ENCODE measurements at regions not wholly inside any gene's neighbourhood (a gene's known extent, or its start where the extent isn't known, plus 50 kb on each side); places are given as distances from the start of the nearest gene placed in this dataset.

DNA sequence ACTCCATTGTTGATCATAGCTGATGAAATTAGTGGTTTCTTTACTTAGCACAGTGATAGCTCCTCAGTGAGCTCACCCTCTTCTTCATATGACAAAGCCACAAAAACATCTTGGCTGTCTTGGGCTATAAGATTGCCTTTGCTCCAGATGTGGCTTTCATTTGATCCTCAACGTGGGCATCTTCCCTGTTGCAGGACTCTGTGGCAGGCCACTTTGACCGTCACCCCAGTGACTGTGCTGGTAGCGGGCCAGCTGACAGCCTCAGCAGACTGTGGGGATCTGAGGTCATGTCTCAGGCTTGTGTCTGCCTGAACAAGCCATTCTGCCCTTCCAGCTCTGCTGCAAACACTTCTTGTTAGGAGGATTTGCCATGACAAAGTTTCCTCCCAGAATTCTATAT, 422.2 kb downstream of the NR2F1-AS1 start:
- DNase-seq = no peak

DNA sequence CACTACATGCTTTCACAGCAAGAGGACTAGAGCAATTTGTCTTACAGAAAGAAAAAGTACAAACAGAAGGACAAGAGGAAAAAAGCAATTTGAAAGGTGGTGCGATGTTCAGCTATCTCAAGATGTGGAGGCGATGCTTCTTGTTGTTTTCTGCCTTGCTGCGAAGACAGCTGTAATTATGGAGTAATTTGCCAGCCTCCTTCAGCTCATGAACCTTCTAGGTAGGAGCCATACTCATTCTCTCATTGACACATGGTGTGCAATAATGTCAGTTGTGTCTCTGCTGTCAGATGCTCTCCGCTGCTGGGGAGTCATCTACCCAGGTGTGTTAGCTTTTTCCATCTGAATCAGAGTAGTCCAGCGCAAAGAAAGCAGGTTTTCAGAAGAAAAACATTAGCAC, 424.5 kb downstream of the NR2F1-AS1 start:
- no peak for DNase-seq

DNA sequence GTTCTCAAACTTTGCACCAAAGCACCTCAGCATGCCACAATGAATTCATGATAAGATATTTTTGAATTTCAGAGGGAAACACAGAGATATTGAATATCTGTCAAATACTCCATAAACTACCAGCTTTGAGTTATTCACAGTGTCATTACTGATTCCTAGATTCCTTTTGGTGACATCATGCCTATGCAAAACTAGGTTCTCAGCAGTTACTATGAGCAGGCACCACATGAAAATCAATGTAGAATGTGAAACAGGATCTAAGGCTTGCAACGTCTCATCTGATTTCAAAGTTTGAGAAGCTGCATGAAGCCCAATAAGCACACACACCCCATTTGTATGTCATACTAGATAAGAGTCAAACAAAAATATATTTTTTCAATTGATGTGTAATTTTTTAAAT, 426.5 kb downstream of the NR2F1-AS1 start:
- no peak for DNase-seq

DNA sequence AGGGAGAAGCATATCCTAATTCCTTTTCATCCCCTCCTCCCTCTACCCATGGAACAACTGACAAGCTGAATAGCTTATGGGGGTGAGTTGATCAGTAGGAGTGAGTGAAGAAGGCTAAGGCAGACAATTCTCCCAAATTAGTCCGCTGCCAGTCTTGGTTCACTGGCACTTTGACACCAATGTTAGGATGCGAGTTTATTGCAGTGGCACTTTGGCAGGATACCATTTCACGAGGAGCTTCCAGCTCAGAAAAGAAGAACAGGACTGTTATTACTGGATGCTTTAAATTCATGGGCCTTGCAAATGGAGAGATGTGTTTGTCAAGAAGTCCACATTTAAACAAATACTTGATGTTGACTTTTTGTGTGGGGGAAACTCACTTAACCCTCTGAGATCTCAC, 427.6 kb downstream of the NR2F1-AS1 start:
- no peak for DNase-seq

DNA sequence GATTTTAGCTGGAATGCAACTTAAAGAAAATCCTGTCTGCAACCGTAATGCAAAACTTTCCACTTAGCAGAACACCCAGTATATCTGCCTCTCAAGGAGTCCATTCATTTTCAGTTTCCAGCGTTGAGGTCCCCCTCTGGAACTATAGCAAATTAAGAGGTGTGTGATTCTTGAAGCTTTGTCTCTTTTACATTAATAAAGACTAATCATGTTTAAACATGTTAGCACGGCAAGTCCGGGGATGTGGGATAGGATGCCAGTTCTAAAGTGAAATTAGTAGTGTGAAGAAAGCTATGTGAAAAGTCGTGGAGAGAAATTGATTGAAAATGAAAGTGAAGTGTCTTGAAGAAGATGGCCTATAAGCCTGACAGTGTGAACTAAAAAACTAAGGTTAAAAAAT, 429.1 kb downstream of the NR2F1-AS1 start:
- DNase-seq = no peak

DNA sequence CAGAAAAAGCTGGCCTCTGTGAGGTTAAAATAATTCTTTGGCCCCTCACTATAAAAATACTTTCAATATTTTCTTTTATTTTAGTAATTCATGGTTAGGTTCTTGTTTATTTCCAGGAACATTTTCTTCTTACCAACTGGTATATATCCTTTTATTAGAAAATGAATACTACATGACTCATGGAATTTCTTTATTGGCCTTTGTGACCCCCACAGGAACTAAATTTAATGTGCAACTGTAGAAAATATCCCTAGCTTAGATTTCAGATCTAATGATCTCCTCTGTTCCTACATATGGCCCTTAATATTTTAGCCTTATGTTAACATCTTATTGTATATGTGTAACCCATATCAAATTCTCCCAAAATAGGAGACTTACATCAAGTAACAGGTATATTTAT, 429.9 kb downstream of the NR2F1-AS1 start:
- no peak for DNase-seq

DNA sequence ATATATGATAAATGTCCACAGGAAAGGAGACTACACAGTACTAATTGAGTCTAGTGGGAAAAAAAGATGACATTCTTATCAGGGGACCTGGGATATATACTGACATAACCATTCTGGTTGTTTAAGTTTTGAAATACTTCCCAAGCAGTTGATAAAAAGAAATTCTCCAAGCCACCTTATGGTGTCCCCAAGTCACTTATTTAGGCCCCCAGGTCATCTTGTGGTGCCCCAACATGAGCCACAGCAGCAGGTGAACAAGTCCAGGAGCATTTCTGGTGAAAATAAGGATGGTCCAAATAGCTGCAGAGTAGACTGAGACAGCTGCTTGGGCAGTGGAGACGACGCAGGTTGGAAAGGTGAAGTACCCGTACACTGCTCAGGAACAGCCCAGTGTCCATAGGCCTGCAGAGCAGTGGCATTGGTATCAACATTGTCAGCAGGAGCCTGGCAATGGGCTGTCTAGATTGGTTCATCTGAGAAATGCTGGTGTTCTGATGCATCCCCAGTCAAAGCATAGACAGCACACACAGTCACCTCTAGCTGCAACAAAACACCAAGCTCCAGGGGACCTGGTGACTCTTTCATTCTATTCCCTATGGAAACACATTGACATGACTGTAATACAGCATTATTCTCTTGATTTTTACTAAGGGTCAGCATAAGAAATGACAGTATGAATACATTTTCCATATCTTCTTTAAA, 430.6 kb downstream of the NR2F1-AS1 start:
- no peak for DNase-seq

DNA sequence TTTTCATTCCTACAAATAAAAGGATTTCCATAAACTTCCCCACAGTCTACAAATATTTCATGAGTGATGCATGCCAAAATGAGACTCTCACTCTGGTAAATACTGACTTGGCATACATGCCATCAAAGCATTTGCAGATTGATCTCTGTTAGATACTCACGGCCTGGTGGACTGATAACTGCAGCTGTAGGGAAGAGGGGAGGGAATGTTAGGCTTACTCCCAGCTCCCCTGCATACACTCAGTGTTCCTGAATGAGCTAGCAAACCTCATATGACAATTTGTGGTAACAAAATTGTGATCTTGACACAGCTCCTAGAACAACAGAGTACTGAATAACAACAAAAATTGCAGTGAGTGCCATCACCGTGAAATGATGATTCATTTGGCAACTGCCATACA, 435.3 kb downstream of the NR2F1-AS1 start:
- no peak for DNase-seq

DNA sequence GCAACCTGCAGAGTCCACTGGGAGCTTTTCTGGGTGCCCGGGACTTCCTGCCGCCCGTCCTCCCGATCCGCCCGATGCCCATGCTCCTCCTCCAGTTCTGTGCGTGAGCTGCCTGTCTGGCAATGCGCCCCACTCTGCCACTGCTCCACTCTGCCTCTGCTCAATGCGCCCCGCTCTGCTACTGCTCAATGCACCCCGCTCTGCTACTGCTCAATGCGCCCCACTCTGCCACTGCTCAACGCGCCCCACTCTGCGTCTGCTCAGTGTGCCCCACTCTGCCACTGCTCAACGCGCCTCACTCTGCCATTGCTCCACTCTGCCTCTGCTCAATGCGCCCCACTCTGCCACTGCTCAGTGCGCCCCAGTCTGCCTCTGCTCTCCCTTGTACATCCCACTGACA, 436.0 kb downstream of the NR2F1-AS1 start:
- DNase-seq = no peak

DNA sequence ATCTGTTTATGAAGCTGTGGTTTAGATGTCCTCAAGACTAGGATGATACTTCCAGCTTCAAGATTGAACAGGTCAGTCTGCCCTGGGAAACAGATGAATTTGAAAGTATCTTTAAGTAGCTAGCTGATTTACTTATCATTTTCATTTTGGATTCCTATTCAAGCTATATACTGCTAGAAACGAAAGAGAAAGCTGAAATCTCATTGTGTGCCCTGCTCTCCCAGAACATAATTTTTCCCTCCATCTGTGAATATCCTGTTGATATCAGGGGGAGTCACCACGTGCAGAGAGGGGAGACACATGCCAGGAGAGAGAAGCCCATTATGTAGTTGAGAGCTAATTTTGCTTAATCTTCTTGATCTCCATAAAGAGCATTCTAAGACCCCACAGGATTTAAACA, 439.1 kb downstream of the NR2F1-AS1 start:
- DNase-seq = no peak

DNA sequence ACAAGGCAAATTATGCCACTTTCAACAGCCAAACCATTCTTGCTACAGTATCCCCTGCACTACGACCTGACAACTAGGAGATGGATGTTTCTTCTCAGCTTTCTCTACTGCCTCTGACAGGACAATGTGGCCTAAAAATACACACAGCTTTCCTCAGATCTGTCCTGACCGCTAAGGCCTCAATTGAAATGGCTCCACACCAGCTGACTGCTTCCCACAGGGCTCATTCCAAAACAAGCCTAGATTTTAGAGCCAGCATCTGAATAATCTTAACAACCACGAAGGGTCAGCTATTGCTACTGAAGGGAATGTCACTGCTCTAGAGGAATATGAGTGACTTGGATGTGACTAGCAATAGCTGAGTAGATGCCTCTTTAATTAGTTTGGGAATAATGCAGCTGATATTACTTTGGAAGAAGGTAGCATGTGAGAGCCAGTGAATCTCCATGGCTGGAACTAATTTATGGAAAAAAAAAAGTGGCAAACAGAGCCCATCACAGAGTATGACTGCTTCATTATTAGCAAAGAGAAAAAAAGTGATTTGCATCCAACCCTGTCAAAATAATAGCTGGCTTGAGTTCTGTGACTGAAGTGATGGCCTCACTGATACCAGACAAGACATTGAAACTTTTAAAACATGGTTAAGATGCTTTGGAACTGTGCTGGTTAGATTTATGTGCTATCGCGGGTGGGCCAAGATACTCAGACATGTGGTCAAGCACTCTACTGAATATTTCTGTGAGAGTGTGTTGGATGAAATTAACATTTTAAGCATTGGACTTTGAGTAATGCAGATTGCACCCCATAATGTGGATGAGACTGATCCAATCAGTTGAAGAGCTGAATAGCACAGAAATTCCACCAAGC, 450.2 kb downstream of the NR2F1-AS1 start:
- DNase-seq = no peak

DNA sequence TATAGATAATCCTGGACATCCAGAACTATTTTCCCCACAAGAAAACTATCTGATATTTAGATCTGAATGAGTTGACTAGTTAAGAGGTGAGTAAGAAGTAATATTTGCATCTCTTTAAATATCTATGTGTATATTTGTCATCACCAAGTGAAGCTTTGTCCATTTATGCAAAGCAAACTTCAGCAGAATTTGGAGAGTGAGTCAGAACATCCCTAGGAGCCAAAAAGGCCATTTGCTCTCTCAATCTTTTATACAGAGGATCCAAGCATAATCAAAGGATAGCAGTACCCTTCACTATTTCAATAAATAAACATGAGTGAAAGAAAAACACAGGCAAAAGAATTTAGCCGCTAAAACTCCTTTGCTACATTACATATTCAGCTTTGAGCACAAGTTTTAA, 454.4 kb downstream of the NR2F1-AS1 start:
- DNase-seq = no peak

DNA sequence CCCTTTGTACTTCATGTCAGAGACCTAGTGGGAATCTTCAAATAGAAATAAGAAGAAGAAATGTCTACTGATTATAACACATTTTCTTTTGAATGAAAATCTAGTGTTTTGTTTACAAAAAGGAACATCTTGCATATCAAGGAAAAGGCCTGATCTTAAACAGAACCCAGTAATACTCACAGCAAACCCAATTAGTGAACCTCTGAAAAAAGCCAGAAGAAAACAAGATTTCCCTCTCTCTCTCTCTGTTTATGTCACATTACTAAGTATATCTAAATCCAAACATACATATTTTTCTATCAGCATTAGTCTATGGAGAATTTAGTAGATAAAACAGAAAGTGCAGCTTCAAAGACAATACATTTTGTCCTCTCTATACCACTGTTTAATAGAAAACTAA, 457.9 kb downstream of the NR2F1-AS1 start:
- DNase-seq = no peak

DNA sequence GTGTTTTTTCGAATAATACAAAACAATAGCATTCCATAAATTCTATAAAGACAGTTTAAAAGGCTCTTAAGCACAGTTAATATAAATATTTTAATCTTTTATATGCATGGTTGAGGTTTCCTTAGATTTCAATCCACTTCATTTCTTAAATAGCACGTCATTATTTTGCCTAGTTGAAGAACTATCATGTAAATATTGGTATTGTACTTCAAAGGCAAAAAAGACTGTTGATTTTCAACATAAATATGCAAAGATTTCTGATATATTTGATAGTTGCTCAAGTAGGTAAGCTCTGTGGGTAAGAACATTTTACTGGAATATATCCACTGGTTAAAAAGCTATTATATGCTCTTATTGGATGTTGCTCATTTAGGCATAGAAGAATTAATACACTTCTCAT, 458.6 kb downstream of the NR2F1-AS1 start:
- no peak for DNase-seq

DNA sequence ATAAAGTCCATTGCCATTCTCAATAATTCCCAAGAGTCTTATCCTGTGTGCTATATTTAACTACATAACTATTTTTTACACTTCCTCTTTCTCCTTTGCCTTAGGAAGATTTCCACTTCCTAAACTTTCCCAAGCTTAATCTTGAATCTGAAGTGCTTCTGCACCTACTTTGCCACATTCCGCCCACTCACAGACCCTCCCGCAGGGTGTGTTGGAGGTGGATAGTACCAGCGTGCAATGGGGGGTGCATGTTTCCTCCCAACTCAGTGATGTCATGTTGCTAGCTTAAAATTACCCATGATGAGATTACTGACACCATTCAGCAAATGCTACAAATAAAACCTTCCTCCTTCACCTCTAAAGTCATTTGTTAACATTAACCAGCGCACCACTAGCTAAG, 460.2 kb downstream of the NR2F1-AS1 start:
- no peak for DNase-seq

DNA sequence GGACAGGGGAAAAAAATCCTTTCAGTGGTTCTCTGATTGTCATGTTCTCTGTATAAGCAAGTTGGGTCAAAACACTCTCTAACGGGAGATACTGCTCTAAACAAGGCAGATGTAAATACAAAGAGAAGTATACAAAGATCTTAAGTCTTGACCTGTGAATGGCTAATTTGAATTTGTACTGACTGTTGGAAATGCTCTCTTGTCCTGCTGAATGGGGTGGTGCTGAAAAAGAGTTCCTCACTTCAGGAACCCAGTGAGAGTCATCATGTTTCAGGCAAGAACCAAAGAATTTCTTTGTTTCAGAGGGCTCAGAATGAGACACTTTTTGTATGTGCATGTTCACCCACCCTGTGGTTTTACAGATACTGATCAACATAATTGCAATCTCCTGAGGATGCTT, 461.0 kb downstream of the NR2F1-AS1 start:
- no peak for DNase-seq

DNA sequence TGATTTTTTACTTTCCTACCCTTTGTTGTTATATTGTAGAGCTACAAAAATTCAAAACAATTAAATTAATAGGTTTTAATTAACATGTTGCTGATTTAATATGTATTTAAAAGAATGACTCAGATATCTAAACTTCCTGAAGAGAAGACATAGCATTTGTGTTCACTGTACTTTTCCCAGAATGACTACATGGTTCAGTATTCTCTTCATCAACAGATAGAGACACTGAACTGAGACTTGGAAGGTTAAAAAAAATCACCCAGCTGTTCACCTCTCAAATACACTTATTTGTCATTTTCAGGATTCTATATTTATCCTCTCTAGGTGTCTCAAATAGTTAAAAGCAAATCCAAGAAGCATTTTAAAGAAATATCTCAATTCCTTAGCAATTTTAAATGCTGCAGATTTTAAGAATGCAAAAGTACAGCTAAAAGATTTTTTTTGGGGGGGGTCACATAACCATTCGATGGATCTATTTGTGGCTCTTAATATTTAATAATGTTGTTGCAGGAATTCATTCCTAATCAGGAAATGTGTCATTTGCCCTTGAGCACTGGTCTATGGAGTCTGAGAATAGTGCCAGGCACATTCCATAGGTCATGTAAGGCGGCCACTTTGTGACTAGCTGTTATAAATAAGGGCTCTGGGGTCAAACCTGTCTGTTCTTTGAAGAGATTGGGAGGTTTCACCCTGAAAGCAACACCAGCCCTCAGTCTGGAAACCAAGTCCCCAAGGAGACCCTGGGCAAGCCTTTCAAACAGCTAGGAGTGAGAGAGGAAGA, 463.1 kb downstream of the NR2F1-AS1 start:
- DNase-seq = no peak

DNA sequence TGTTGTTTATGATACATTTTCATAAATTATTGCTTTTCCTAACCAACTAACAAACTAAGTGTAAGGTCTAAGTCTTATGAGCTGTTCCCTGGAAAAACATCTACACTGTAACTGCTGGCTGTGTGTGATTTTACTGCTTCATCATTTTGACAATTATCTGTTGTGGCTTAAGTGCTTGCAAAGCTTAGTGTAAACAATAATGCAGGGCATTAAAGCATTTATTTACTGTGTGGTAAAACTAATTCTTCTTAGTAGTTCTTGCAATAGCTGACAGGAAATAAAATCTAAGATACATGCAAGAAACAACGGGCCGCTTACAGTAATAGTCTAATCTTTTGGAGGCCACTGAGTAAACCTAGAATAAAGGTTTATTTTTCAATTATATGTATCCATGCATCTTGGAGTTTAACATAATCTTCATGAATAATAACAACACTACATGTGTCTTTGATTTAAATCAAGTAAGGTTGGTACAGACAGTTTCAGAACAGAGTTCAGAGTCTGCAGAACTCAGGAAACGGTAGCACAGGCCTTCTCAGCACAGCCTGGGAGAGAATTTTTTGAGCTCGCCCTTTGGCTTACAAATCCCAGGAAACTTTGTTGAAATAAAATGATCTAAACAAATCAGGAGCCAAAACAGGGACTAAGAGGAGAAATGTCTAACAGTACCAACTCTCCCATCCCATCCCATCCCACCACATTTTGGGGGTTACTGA, 473.1 kb downstream of the NR2F1-AS1 start:
- DNase-seq = no peak

DNA sequence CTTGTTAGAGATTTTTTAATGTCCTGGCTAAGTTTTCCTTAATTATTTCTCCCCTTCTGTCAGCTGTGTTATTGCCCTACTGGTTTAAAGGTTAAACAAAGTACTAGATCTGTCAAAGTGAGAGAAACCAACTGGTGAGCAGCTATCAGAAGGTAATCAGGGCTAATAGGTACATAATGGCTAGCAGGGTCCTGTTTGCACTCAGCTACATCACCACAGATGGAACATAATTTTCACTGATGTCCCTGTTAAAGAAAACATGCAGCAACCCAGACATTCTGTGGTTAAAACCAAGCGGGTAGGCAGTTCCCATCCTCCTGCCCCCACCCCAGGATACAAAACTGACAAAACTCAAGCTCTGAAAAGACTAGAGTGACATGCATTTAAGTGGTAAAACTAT, 473.9 kb downstream of the NR2F1-AS1 start:
- no peak for DNase-seq

DNA sequence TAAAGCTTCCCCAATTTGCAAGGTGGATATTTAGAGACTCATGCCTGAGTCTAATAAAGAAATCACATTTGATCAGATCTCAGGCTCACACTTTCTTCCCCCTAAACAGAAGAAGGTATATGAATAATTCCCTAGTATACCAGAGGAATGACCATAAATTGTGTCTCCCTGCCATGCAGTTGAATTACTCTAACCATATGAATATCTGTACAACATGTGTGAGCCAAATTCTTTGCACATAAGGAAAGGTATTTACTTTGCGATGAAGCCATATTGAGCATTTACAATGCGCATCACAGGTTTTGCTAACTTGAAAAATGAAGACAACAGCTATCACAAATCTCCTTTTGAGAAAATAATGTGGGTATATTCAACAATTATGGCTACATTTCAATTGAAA, 479.4 kb downstream of the NR2F1-AS1 start:
- DNase-seq = no peak

DNA sequence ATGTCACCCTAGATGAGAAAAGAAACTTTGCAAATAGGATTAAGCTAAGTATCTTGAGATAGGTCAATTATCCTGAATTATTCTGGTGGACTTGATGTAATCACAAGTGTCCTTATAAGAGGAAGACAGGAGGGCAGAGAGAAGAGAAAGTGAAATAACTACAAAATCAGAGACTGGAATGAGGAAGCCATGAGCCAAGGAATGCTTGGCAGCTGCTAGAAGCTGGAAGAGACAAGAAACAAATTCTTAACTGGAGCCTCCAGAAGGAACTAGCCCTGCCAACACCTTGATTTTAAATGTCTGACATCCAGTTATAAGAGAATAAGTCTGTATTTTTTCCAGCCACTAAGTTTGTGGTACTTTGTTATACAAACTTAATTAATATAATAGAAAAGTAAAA, 480.0 kb downstream of the NR2F1-AS1 start:
- DNase-seq = no peak

DNA sequence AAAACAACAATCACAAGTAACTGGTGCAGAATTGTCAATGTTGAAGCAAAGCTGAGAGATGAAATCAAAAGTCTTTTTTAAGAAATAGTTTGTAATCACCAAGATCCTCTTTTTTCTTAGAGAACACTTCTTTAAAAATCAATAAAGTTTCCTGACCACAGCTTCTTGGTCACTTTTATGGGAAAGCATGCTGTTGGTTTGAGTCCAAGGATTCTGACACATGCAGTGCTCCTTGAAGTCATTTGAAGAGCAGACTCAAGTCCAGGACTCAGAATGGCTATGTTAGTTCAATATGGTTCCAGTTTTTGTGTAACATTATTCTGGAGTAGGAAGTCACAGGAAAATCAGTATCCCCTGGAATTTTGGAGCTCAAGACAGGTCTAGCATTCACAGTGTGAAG, 480.6 kb downstream of the NR2F1-AS1 start:
- no peak for DNase-seq

DNA sequence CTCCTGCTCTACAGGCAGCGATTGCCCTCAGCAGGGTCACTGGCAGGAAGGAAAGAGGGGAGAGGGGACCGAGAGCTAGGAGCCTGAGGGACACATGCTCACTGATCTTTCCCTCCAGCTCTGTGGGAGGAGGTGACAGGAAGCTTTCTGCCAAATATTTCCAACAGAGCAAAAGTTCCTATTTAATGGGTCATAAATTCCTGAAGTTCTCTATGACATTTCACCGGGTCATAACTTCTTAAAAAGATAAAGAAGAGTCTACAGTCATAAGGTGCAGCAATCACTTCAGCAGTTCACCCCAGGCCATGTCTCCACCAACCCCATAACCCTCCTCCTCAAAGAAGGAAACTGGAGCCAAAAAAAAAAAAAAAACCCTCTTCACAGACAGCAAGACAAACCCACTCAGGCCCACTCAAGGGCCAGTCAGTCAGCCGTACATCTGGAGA, 481.1 kb downstream of the NR2F1-AS1 start:
- no peak for DNase-seq
